Endothelial cell of umbilical vein (primary cell): ENCODE measurements at regions not wholly inside any gene's neighbourhood (a gene's known extent, or its start where the extent isn't known, plus 50 kb on each side); places are given as distances from the start of the nearest gene placed in this dataset.

Experiments used
- BruUV-seq: library from RNA; stranded (reverse); fragments of 400-500 nt; replicated peaks from 2 replicates; lab custom pipeline; 2021; lab: Mats Ljungman, UMichigan
- CTCF ChIA-PET: fragments of 300-600, 350-600 bp; sonication (Branson Sonifier 250); formaldehyde crosslinking; loops from one replicate; lab custom pipeline; 2021; ENCODE audit warnings: antibody characterized with exemption, inconsistent platforms; lab: Charles Lee
- POLR2A ChIA-PET: fragments of 300-600, 350-600 bp; sonication (Branson Sonifier 250); formaldehyde crosslinking; loops from one replicate; lab custom pipeline; 2021; ENCODE audit warnings: antibody characterized with exemption, inconsistent platforms; lab: Charles Lee
- DNase-seq: peaks from one replicate; pipeline ENCODE4 v3.0.0-alpha.2; 2011; ENCODE audit warnings: low read depth, low spot score
- FAIRE-seq: peaks from 2 replicates; lab custom pipeline; 2011; peaks lifted over from hg19 to GRCh38; lab: Jason Lieb, UNC
- H2AFZ ChIP-seq: 2 replicates; pipeline ENCODE4 v1.6.0; 2012; ENCODE audit warnings: low read depth, low read length, control low read depth, inconsistent platforms
- H3K27ac ChIP-seq: 2 replicates; pipeline ENCODE4 v1.5.1; 2011; ENCODE audit warnings: low read depth, mild to moderate bottlenecking, control low read depth, low read length, moderate library complexity; ENCODE audit not compliant: insufficient read depth
- H3K27me3 ChIP-seq, 2 experiments: 2 replicates each; pipeline versions ENCODE4 v1.6.0 to v1.6.1; 2011; ENCODE audit warnings: low read length in 2 of 2, mixed read lengths in 1 of 2; ENCODE audit not compliant: control insufficient read depth in 2 of 2, insufficient read depth in 2 of 2
- H3K36me3 ChIP-seq, 2 experiments: 2 replicates in 1 of 2; 3 replicates in 1 of 2; pipeline ENCODE4 v1.5.1; 2011; ENCODE audit warnings: low read length in 2 of 2, mild to moderate bottlenecking in 1 of 2, moderate library complexity in 1 of 2; ENCODE audit not compliant: control insufficient read depth in 2 of 2, insufficient read depth in 2 of 2; ENCODE audit errors: extremely low read depth in 1 of 2
- H3K4me1 ChIP-seq: 3 replicates; pipeline ENCODE4 v1.5.1; 2011; ENCODE audit warnings: mild to moderate bottlenecking, low read length; ENCODE audit not compliant: control insufficient read depth, insufficient read depth; ENCODE audit errors: extremely low read depth
- H3K4me2 ChIP-seq: 2 replicates; pipeline ENCODE4 v1.6.1; 2011; ENCODE audit warnings: low read length, control low read depth, mixed read lengths; ENCODE audit not compliant: insufficient read depth
- H3K4me3 ChIP-seq, 3 experiments: fragments of 200-600 bp in 1 of 3; sonication (generic), shearing (Covaris generic) in 1 of 3; replicated peaks in 1 of 3; 2 replicates each; pipeline ENCODE4 v1.5.1; 2011 to 2016; ENCODE audit warnings: control low read depth in 3 of 3, low read length in 3 of 3, mild to moderate bottlenecking in 2 of 3, inconsistent platforms in 1 of 3, low read depth in 1 of 3, moderate library complexity in 1 of 3; ENCODE audit not compliant: insufficient read depth in 1 of 3
- H3K79me2 ChIP-seq: 2 replicates; pipeline ENCODE4 v1.6.0; 2012; ENCODE audit warnings: low read length, inconsistent platforms; ENCODE audit not compliant: control insufficient read depth, insufficient read depth
- H3K9ac ChIP-seq: replicated peaks from 2 replicates; pipeline ENCODE3; 2011; ENCODE audit warnings: low read length, control low read depth; ENCODE audit not compliant: insufficient read depth; ENCODE audit errors: extremely low read depth
- H3K9me1 ChIP-seq: replicated peaks from 3 replicates; pipeline ENCODE4 v1.6.0; 2011; ENCODE audit warnings: mild to moderate bottlenecking, low read length; ENCODE audit not compliant: control insufficient read depth, insufficient read depth; ENCODE audit errors: extremely low read depth
- H3K9me3 ChIP-seq: replicated peaks from 2 replicates; pipeline ENCODE4 v1.5.1; 2012; ENCODE audit warnings: low read length, inconsistent platforms; ENCODE audit not compliant: control insufficient read depth, insufficient read depth
- H4K20me1 ChIP-seq: replicated peaks from 2 replicates; pipeline ENCODE3; 2011; ENCODE audit warnings: mild to moderate bottlenecking, low read length; ENCODE audit not compliant: control insufficient read depth, insufficient read depth; ENCODE audit errors: extremely low read depth
- EZH2 ChIP-seq: IDR thresholded peaks from 2 replicates; pipeline ENCODE4 v1.6.1; 2012; ENCODE audit warnings: borderline replicate concordance, low read depth, mild to moderate bottlenecking, moderate library complexity, low read length, inconsistent platforms; ENCODE audit not compliant: severe bottlenecking
- FOS ChIP-seq: IDR thresholded peaks from 2 replicates; pipeline ENCODE4 v1.6.1; 2011; ENCODE audit warnings: mild to moderate bottlenecking, low read length, moderate library complexity, borderline replicate concordance; ENCODE audit not compliant: insufficient read depth
- GATA2 ChIP-seq: IDR thresholded peaks from 2 replicates; pipeline ENCODE4 v1.7.0; 2011; ENCODE audit warnings: low read depth, mild to moderate bottlenecking, moderate library complexity, mixed read lengths, low read length; ENCODE audit not compliant: insufficient read length, insufficient read depth
- JUN ChIP-seq: IDR thresholded peaks from 2 replicates; pipeline ENCODE4 v1.6.1; 2011; ENCODE audit warnings: borderline replicate concordance, low read depth; ENCODE audit not compliant: insufficient read length, insufficient read depth
- MYC ChIP-seq: IDR thresholded peaks from one replicate; pipeline ENCODE4 v1.6.1; 2011; ENCODE audit warnings: mild to moderate bottlenecking, low read depth, low read length
- POLR2A ChIP-seq: IDR thresholded peaks from 2 replicates; pipeline ENCODE4 v1.6.1; 2012; ENCODE audit warnings: low read depth, mild to moderate bottlenecking, control low read depth, low read length
- POLR2AphosphoS5 ChIP-seq: IDR thresholded peaks from 2 replicates; pipeline ENCODE4 v1.6.1; 2012; ENCODE audit warnings: low read depth, mild to moderate bottlenecking, control low read depth, low read length, moderate library complexity; ENCODE audit not compliant: insufficient read depth
- dilution Hi-C: fragments of 300-500 bp; cut with MboI; formaldehyde crosslinking; loops from one replicate; pipeline ENCODE4 v1.15.0; 2019; ENCODE audit warnings: low sequenced_read_pairs; ENCODE audit not compliant: extremely low pct_ligation_motif_present
- intact Hi-C: fragments of 100-400 bp; cut with micrococcal nuclease; formaldehyde crosslinking; loops from one replicate; pipeline ENCODE4 v1.10.0; 2022
- TF ChIP-seq, protein P1 (sequence below), 2 donors: IDR thresholded peaks; 1 replicate in 1 of 2; 2 replicates in 1 of 2; pipeline ENCODE4 v1.5.1; 2011; ENCODE audit warnings: low read length in 2 of 2, mild to moderate bottlenecking in 2 of 2, moderate library complexity in 2 of 2, control low read depth in 1 of 2, inconsistent platforms in 1 of 2, low read depth in 1 of 2; ENCODE audit not compliant: insufficient read depth in 1 of 2; ENCODE audit errors: extremely low read depth in 1 of 2
- TF ChIP-seq, protein P2 (sequence below): IDR thresholded peaks from 2 replicates; pipeline ENCODE4 v1.6.1; 2011; ENCODE audit not compliant: insufficient read depth, insufficient read length

DNA sequence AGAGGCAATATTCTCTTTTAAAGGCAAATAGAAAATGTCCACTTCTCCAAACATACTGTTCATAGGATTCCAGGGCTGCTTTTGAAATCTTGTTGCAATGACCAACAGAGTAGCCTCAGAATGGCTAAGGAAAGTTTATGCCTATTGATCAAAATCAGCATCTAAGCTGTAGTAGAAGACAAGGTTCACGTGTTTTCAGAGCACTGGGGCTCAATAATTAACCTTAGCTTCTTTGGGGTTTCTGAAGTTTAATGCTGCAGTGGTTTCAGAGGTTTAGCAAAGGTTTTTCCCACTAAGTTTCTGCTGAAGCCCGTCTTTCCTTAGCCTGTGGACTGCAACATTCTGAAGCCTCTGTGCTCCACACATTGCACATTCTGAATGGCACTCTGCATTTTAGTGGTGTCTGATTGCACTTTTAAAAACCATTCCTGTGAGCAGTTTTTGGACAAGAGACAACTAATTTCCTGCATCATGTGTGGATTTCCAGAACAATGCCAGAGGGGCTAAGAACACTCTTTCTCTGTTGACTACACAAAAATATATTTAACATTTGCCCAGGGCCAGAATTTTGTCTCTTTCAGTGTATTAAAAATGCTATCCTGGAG, 342.5 kb downstream of the PTEN start:
- no TSS peak for BruUV-seq
- intact Hi-C loops (no loop called here), dilution Hi-C loops (no loop called here)
- H3K4me1 ChIP-seq: no peaks in the 10 kb centered on the region
- H3K9ac ChIP-seq: no peak overlapping the region
- H3K27ac ChIP-seq: no peak overlapping the region
- no peak for DNase-seq
- no peaks in the 10 kb centered on the region for H4K20me1 ChIP-seq
- ChIA-PET CTCF (no interaction called here), POLR2A (no interaction called here)
- no peaks in the 10 kb centered on the region for H3K36me3 ChIP-seq
- no peaks in the 10 kb centered on the region for H3K27me3 ChIP-seq
- no peaks in the 10 kb centered on the region for H3K9me3 ChIP-seq
- no peak for FAIRE-seq
- no peak overlapping the region for H3K4me2 ChIP-seq
- H3K4me3 ChIP-seq: no peak overlapping the region
- no peak overlapping the region for H2AFZ ChIP-seq
- H3K79me2 ChIP-seq: no peaks in the 10 kb centered on the region
- H3K9me1 ChIP-seq: no peaks in the 10 kb centered on the region
- TF ChIP-seq, protein P1, sequence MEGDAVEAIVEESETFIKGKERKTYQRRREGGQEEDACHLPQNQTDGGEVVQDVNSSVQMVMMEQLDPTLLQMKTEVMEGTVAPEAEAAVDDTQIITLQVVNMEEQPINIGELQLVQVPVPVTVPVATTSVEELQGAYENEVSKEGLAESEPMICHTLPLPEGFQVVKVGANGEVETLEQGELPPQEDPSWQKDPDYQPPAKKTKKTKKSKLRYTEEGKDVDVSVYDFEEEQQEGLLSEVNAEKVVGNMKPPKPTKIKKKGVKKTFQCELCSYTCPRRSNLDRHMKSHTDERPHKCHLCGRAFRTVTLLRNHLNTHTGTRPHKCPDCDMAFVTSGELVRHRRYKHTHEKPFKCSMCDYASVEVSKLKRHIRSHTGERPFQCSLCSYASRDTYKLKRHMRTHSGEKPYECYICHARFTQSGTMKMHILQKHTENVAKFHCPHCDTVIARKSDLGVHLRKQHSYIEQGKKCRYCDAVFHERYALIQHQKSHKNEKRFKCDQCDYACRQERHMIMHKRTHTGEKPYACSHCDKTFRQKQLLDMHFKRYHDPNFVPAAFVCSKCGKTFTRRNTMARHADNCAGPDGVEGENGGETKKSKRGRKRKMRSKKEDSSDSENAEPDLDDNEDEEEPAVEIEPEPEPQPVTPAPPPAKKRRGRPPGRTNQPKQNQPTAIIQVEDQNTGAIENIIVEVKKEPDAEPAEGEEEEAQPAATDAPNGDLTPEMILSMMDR (IDR thresholded peaks at IDR 0.05; ENCODE audit: extremely low read depth in 1 of 2, insufficient read depth in 1 of 2, low read depth in 1 of 2, low read length in 2 of 2): no peak
- TF ChIP-seq POLR2A (no peak), EZH2 (no peak), JUN (no peak), MYC (no peak), FOS (no peak), POLR2AphosphoS5 (no peak), GATA2 (no peak)
- TF ChIP-seq, protein P2, sequence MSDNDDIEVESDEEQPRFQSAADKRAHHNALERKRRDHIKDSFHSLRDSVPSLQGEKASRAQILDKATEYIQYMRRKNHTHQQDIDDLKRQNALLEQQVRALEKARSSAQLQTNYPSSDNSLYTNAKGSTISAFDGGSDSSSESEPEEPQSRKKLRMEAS: no peak
